NB4 (cell line): ENCODE measurements at regions not wholly inside any gene's neighbourhood (a gene's known extent, or its start where the extent isn't known, plus 50 kb on each side); places are given as distances from the start of the nearest gene placed in this dataset.

Source experiments
- CTCF ChIP-seq: IDR thresholded peaks from one replicate; pipeline ENCODE4 v1.5.1; 2012; ENCODE audit warnings: low read depth, low read length
- MAX ChIP-seq: IDR thresholded peaks from 2 replicates; pipeline ENCODE4 v1.6.1; 2011; ENCODE audit warnings: low read depth, low read length
- POLR2A ChIP-seq: IDR thresholded peaks from 2 replicates; pipeline ENCODE4 v1.6.1; 2011; ENCODE audit warnings: mild to moderate bottlenecking; ENCODE audit not compliant: insufficient read length; ENCODE audit errors: extremely low read depth

- no peak for TF ChIP-seq POLR2A
- TF ChIP-seq CTCF: no peak
- TF ChIP-seq MAX: no peak
Measured at GRCh38 chr16:59113004-59113670, 379.0 kb upstream of the GOT2 start.
